ENCODE measurements at regions not wholly inside any gene's neighbourhood (a gene's known extent, or its start where the extent isn't known, plus 50 kb on each side); places are given as distances from the start of the nearest gene placed in this dataset.

GRCh38 chr12:44961887-44962286, 85.8 kb upstream of the NELL2 start:
- Histone ChIP-seq H3K36me3 (ENCODE audit: insufficient read depth, low read length, poor library complexity, severe bottlenecking) (no peaks in the 10 kb centered on the region), H3K9me3 (ENCODE audit: low read depth, low read length, poor library complexity, severe bottlenecking) (peaks cover 6% of the 10 kb centered on the region), H3K27ac (ENCODE audit: low read depth, low read length, poor library complexity, severe bottlenecking) (no peak overlapping the region), H3K4me1 (ENCODE audit: insufficient read depth, low read length, poor library complexity, severe bottlenecking) (no peaks in the 10 kb centered on the region), H3K4me3 (ENCODE audit: low read depth, low read length, poor library complexity, severe bottlenecking) (no peak overlapping the region), H3K27me3 (replicated peaks; ENCODE audit: insufficient read depth, low read depth, low read length, poor library complexity) (no peaks in the 10 kb centered on the region)
- no peak for DNase-seq (ENCODE audit: low spot score)
- intact Hi-C loops (cut with micrococcal nuclease; ENCODE audit: unreplicated experiment) = no loop called here
- TF ChIP-seq EZH2 (IDR thresholded peaks at IDR 0.05; ENCODE audit: borderline replicate concordance, low read depth, low read length, poor library complexity, severe bottlenecking) (no peak), CTCF (conservative IDR thresholded peaks at IDR 0.05; ENCODE audit: low read depth, low read length) (no peak)
- CTCF ChIA-PET = no interaction called here
- no TSS peak for BruUV-seq (replicated peaks)
- POLR2A ChIA-PET (ENCODE audit: low non-redundant PET) = no interaction called here

DNA sequence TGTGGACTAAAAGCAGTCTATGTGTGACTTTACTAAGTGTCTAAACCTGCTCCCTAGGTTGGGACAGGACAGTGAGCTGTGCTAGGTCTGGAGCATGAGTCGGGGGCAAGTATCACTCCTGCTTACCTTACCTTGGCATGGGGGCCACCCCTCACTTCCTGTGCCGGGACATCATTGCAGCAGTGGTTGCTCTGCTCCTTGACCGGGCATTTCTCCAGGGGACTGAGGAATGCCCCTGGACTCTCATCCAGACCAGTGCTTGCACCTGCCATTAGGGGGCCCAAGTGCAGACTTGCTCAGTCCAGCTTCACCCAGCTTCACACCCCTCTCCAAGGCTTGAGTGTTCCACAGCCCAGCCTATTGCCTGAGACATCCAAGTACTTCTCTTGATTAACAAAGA, 84.7 kb upstream of the NELL2 start:
- ChIA-PET CTCF (no interaction called here), POLR2A (ENCODE audit: low non-redundant PET) (no interaction called here)
- BruUV-seq (replicated peaks) = no TSS peak
- Histone ChIP-seq H3K36me3 (ENCODE audit: insufficient read depth, low read length, poor library complexity, severe bottlenecking) (no peaks in the 10 kb centered on the region), H3K27ac (ENCODE audit: low read depth, low read length, poor library complexity, severe bottlenecking) (no peak overlapping the region), H3K9me3 (ENCODE audit: low read depth, low read length, poor library complexity, severe bottlenecking) (peaks cover 5% of the 10 kb centered on the region), H3K27me3 (replicated peaks; ENCODE audit: insufficient read depth, low read depth, low read length, poor library complexity) (no peaks in the 10 kb centered on the region), H3K4me1 (ENCODE audit: insufficient read depth, low read length, poor library complexity, severe bottlenecking) (no peaks in the 10 kb centered on the region), H3K4me3 (ENCODE audit: low read depth, low read length, poor library complexity, severe bottlenecking) (no peak overlapping the region)
- DNase-seq (ENCODE audit: low spot score) = no peak
- TF ChIP-seq EZH2 (IDR thresholded peaks at IDR 0.05; ENCODE audit: borderline replicate concordance, low read depth, low read length, poor library complexity, severe bottlenecking) = no peak
- no peak for TF ChIP-seq CTCF (conservative IDR thresholded peaks at IDR 0.05; ENCODE audit: low read depth, low read length)
- intact Hi-C loops (cut with micrococcal nuclease; ENCODE audit: unreplicated experiment) = no loop called here

GRCh38 chr12:44960423-44960822, 84.3 kb upstream of the NELL2 start:
- ChIA-PET CTCF (no interaction called here), POLR2A (ENCODE audit: low non-redundant PET) (no interaction called here)
- intact Hi-C loops (cut with micrococcal nuclease; ENCODE audit: unreplicated experiment) = no loop called here
- no peaks in the 10 kb centered on the region for H3K4me1 ChIP-seq (ENCODE audit: insufficient read depth, low read length, poor library complexity, severe bottlenecking)
- peaks cover 3% of the 10 kb centered on the region for H3K9me3 ChIP-seq (ENCODE audit: low read depth, low read length, poor library complexity, severe bottlenecking)
- no peak for TF ChIP-seq EZH2 (IDR thresholded peaks at IDR 0.05; ENCODE audit: borderline replicate concordance, low read depth, low read length, poor library complexity, severe bottlenecking)
- TF ChIP-seq CTCF (conservative IDR thresholded peaks at IDR 0.05; ENCODE audit: low read depth, low read length) = no peak
- no peak overlapping the region for H3K27ac ChIP-seq (ENCODE audit: low read depth, low read length, poor library complexity, severe bottlenecking)
- no peak overlapping the region for H3K4me3 ChIP-seq (ENCODE audit: low read depth, low read length, poor library complexity, severe bottlenecking)
- BruUV-seq (replicated peaks) = no TSS peak
- H3K27me3 ChIP-seq (replicated peaks; ENCODE audit: insufficient read depth, low read depth, low read length, poor library complexity) = no peaks in the 10 kb centered on the region
- H3K36me3 ChIP-seq (ENCODE audit: insufficient read depth, low read length, poor library complexity, severe bottlenecking) = no peaks in the 10 kb centered on the region
- DNase-seq (ENCODE audit: low spot score) = no peak
